ENCODE measurements at regions not wholly inside any gene's neighbourhood (a gene's known extent, or its start where the extent isn't known, plus 50 kb on each side); places are given as distances from the start of the nearest gene placed in this dataset.

DNA sequence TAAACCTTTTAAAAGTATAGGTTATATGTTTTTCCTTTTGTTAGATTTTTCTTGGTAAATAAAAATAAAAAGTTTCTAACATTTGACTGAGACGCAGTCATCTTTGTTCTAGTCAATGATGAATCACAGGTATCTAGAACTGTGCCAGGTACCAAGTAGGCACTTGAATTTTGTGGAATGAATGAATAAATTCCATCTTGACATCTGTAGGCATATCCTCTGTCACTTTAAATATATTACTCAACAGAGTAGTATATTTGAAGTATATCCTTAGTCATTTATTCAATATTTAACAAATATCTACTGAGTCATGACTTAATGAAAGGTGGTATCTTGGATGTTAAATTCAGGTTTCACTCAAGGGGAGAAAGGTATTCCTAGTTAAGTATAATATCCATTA is 828.4 kb downstream of the TUSC7 start:
- TF ChIP-seq GATA2 (IDR thresholded peaks at IDR 0.05; ENCODE audit: low read depth, low read length) (no peak), GATA3 (IDR thresholded peaks at IDR 0.05; ENCODE audit: low read depth, low read length) (no peak)
